Gastrocnemius medialis (tissue), 4 donors: ENCODE measurements at regions not wholly inside any gene's neighbourhood (a gene's known extent, or its start where the extent isn't known, plus 50 kb on each side); places are given as distances from the start of the nearest gene placed in this dataset.

Experiments
- CTCF ChIP-seq, 5 experiments: fragments of 450-650 bp in 3 of 5; fragments of 200-600 bp in 2 of 5; sonication (generic) in 2 of 5; IDR thresholded peaks in 4 of 5; conservative IDR thresholded peaks in 1 of 5; 1 replicate in 4 of 5; 2 replicates in 1 of 5; pipeline ENCODE4 v1.5.1; 2016 to 2019; ENCODE audit warnings: antibody characterized with exemption in 5 of 5, mild to moderate bottlenecking in 3 of 5, moderate library complexity in 3 of 5
- POLR2A ChIP-seq, 2 donors: fragments of 450-650 bp; IDR thresholded peaks; one replicate each; pipeline ENCODE4 v1.6.1; 2017; ENCODE audit warnings: antibody characterized with exemption in 2 of 2, mild to moderate bottlenecking in 2 of 2, moderate library complexity in 2 of 2

- TF ChIP-seq POLR2A (IDR thresholded peaks at IDR 0.05) (no peak), CTCF (IDR thresholded peaks at IDR 0.05 in 4 of 5, conservative IDR thresholded peaks at IDR 0.05 in 1 of 5) (no peak)
Measured at GRCh38 chr18:77464917-77465316, 215.3 kb downstream of the GALR1 start.
